Erythroblast (primary cell): ENCODE measurements at regions not wholly inside any gene's neighbourhood (a gene's known extent, or its start where the extent isn't known, plus 50 kb on each side); places are given as distances from the start of the nearest gene placed in this dataset.

Experiments used
- GATA1 ChIP-seq: IDR thresholded peaks from 2 replicates; pipeline ENCODE4 v1.6.1; 2011; ENCODE audit warnings: low read depth, mild to moderate bottlenecking, control low read depth, low read length, moderate library complexity
- POLR2A ChIP-seq: IDR thresholded peaks from 2 replicates; pipeline ENCODE4 v1.6.1; 2011; ENCODE audit warnings: mild to moderate bottlenecking, low read length

- TF ChIP-seq POLR2A = no peak
- no peak for TF ChIP-seq GATA1
Observed at GRCh38 chr15:81516012-81516411, 142.0 kb upstream of the TMC3 start.
